H9 (cell line): ENCODE measurements at regions not wholly inside any gene's neighbourhood (a gene's known extent, or its start where the extent isn't known, plus 50 kb on each side); places are given as distances from the start of the nearest gene placed in this dataset.

Source experiments
- DNase-seq: peaks from one replicate; pipeline ENCODE4 v3.0.0-alpha.2; 2017
- H2AFZ ChIP-seq: one replicate; pipeline ENCODE4 v1.6.1; 2013; ENCODE audit warnings: mild to moderate bottlenecking, low read length, control low read depth, moderate library complexity
- H2AK5ac ChIP-seq: 2 replicates; pipeline ENCODE4 v1.6.1; 2013; ENCODE audit warnings: low read length, control low read depth, mixed read lengths; ENCODE audit not compliant: insufficient read length
- H2BK120ac ChIP-seq: one replicate; pipeline ENCODE4 v1.6.1; 2013; ENCODE audit warnings: low read depth, mild to moderate bottlenecking, low read length, control low read depth, inconsistent platforms; ENCODE audit not compliant: poor library complexity, severe bottlenecking
- H2BK12ac ChIP-seq: 2 replicates; pipeline ENCODE4 v1.6.1; 2013; ENCODE audit warnings: low read length, control low read depth, mixed read lengths, low read depth; ENCODE audit not compliant: insufficient read length
- H2BK15ac ChIP-seq: 2 replicates; pipeline ENCODE4 v1.6.1; 2013; ENCODE audit warnings: low read depth, low read length, control low read depth
- H2BK20ac ChIP-seq: one replicate; pipeline ENCODE4 v1.6.1; 2013; ENCODE audit warnings: low read depth, mild to moderate bottlenecking, low read length, control low read depth, inconsistent platforms; ENCODE audit not compliant: poor library complexity, severe bottlenecking
- H2BK5ac ChIP-seq: 2 replicates; pipeline ENCODE4 v1.6.1; 2013; ENCODE audit warnings: low read length, control low read depth, mixed read lengths; ENCODE audit not compliant: insufficient read length
- H3K14ac ChIP-seq: 2 replicates; pipeline ENCODE4 v1.6.1; 2013; ENCODE audit warnings: low read length, control low read depth; ENCODE audit not compliant: insufficient read depth
- H3K18ac ChIP-seq: 2 replicates; pipeline ENCODE4 v1.6.1; 2013; ENCODE audit warnings: low read depth, mild to moderate bottlenecking, mixed read lengths, low read length, control low read depth; ENCODE audit not compliant: insufficient read length
- H3K23ac ChIP-seq: 2 replicates; pipeline ENCODE4 v1.6.1; 2013; ENCODE audit warnings: low read length, control low read depth, mixed read lengths, low read depth; ENCODE audit not compliant: insufficient read length
- H3K23me2 ChIP-seq: 2 replicates; pipeline ENCODE4 v1.6.1; 2013; ENCODE audit warnings: low read depth, mild to moderate bottlenecking, mixed read lengths, low read length, control low read depth; ENCODE audit not compliant: insufficient read length, poor library complexity, severe bottlenecking
- H3K27ac ChIP-seq: 2 replicates; pipeline ENCODE4 v1.5.1; 2013; ENCODE audit warnings: low read length, control low read depth, mixed read lengths, low read depth; ENCODE audit not compliant: insufficient read length
- H3K27me3 ChIP-seq: 2 replicates; pipeline ENCODE4 v1.6.1; 2013; ENCODE audit warnings: low read length, control low read depth, inconsistent platforms; ENCODE audit not compliant: insufficient read depth
- H3K4ac ChIP-seq: 2 replicates; pipeline ENCODE4 v1.6.1; 2013; ENCODE audit warnings: low read depth, mild to moderate bottlenecking, control low read depth, inconsistent platforms, low read length, moderate library complexity
- H3K4me1 ChIP-seq: 2 replicates; pipeline ENCODE4 v1.6.1; 2013; ENCODE audit warnings: low read length, control low read depth, inconsistent platforms; ENCODE audit not compliant: insufficient read depth
- H3K4me2 ChIP-seq: 2 replicates; pipeline ENCODE4 v1.6.1; 2013; ENCODE audit warnings: low read length, control low read depth, mixed read lengths; ENCODE audit not compliant: insufficient read length, insufficient read depth
- H3K56ac ChIP-seq: 2 replicates; pipeline ENCODE4 v1.6.1; 2013; ENCODE audit warnings: low read depth, mild to moderate bottlenecking, mixed read lengths, low read length, control low read depth; ENCODE audit not compliant: insufficient read length
- H3K79me1 ChIP-seq: 2 replicates; pipeline ENCODE4 v1.6.1; 2013; ENCODE audit warnings: low read depth, mild to moderate bottlenecking, moderate library complexity, low read length, control low read depth, inconsistent platforms; ENCODE audit not compliant: insufficient read depth, poor library complexity, severe bottlenecking
- H3K79me2 ChIP-seq: 2 replicates; pipeline ENCODE4 v1.6.1; 2013; ENCODE audit warnings: low read length, control low read depth, inconsistent platforms; ENCODE audit not compliant: insufficient read depth
- H3K9ac ChIP-seq: 2 replicates; pipeline ENCODE4 v1.6.1; 2013; ENCODE audit warnings: low read length, control low read depth, mixed read lengths; ENCODE audit not compliant: insufficient read length; ENCODE audit errors: extremely low read depth
- H3K9me3 ChIP-seq: one replicate; pipeline ENCODE4 v1.6.1; 2013; ENCODE audit warnings: low read depth, low read length, inconsistent platforms; ENCODE audit not compliant: control insufficient read depth
- H3T11ph ChIP-seq: one replicate; pipeline ENCODE4 v1.6.1; 2013; ENCODE audit warnings: mild to moderate bottlenecking, low read length, control low read depth, inconsistent platforms
- H4K20me1 ChIP-seq: one replicate; pipeline ENCODE4 v1.6.1; 2013; ENCODE audit not compliant: control insufficient read depth, insufficient read length, insufficient read depth
- H4K5ac ChIP-seq: 2 replicates; pipeline ENCODE4 v1.6.1; 2013; ENCODE audit warnings: low read depth, mild to moderate bottlenecking, mixed read lengths, low read length, control low read depth; ENCODE audit not compliant: insufficient read length
- H4K8ac ChIP-seq: replicated peaks from 2 replicates; pipeline ENCODE4 v1.6.1; 2013; ENCODE audit warnings: low read length, control low read depth, mixed read lengths, low read depth; ENCODE audit not compliant: insufficient read length
- H4K91ac ChIP-seq: 2 replicates; pipeline ENCODE4 v1.6.1; 2013; ENCODE audit warnings: low read depth, mild to moderate bottlenecking, moderate library complexity, mixed read lengths, low read length, control low read depth; ENCODE audit not compliant: insufficient read length
- H3K27ac Mint-ChIP-seq, 3 experiments: 2 replicates in 2 of 3; 3 replicates in 1 of 3; pipeline ENCODE4 v1.8.0; 2020 to 2021; ENCODE audit warnings: mixed read lengths in 3 of 3, mild to moderate bottlenecking in 1 of 3, moderate library complexity in 1 of 3
- H3K27me3 Mint-ChIP-seq: 2 replicates; pipeline ENCODE4 v1.8.0; 2021; ENCODE audit warnings: low read depth, mild to moderate bottlenecking, moderate library complexity, mixed read lengths
- H3K36me3 Mint-ChIP-seq, 3 experiments: 2 replicates in 2 of 3; 3 replicates in 1 of 3; pipeline ENCODE4 v1.8.0; 2020 to 2021; ENCODE audit warnings: low read depth in 3 of 3, mixed read lengths in 3 of 3; ENCODE audit not compliant: insufficient read depth in 1 of 3
- H3K4me1 Mint-ChIP-seq, 2 experiments: 2 replicates each; pipeline ENCODE4 v1.8.0; 2020; ENCODE audit warnings: mixed read lengths in 2 of 2
- H3K4me3 Mint-ChIP-seq, 2 experiments: 2 replicates in 1 of 2; 3 replicates in 1 of 2; pipeline ENCODE4 v1.8.0; 2020 to 2021; ENCODE audit warnings: mild to moderate bottlenecking in 2 of 2, mixed read lengths in 2 of 2, moderate library complexity in 1 of 2
- H3K9me3 Mint-ChIP-seq, 2 experiments: 2 replicates in 1 of 2; 3 replicates in 1 of 2; pipeline ENCODE4 v1.8.0; 2020; ENCODE audit warnings: mild to moderate bottlenecking in 2 of 2, mixed read lengths in 2 of 2, moderate library complexity in 1 of 2
- CTCF ChIP-seq: fragments of 200-600 bp; sonication (generic); conservative IDR thresholded peaks from 3 replicates; pipeline ENCODE4 v1.8.0; 2021; ENCODE audit warnings: antibody characterized with exemption, mild to moderate bottlenecking

DNA sequence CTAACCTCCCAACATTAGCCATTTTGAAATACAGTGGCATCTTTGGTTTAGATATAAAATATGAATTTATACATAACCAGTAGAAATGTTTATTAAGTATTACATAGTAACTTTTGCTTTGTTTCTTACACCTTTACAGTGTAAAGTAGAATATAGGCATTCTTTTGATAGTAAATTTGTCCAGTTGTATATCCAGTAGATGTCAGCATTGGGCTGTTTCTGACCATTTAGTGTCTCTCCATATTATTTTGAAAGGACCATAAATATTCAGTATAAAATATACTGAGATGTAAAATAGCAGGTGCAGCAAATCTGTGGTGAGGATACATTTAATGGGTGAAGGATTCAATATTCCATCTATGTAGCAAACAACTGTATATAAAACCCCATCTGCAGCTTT, 115.8 kb upstream of the ZRANB2 start:
- H3K27ac Mint-ChIP-seq = no peak overlapping the region
- H3K9me3 ChIP-seq = no peaks in the 10 kb centered on the region
- no peak overlapping the region for H2BK5ac ChIP-seq
- H3K27ac ChIP-seq = no peak overlapping the region
- no peak overlapping the region for H4K91ac ChIP-seq
- H3K23ac ChIP-seq = no peak overlapping the region
- no peak overlapping the region for H3K56ac ChIP-seq
- no peak overlapping the region for H2BK120ac ChIP-seq
- TF ChIP-seq CTCF = peak; percentile 61
- DNase-seq = no peak
- no peak overlapping the region for H2AK5ac ChIP-seq
- no peaks in the 10 kb centered on the region for H3K79me2 ChIP-seq
- H3K4me1 ChIP-seq = no peaks in the 10 kb centered on the region
- H3T11ph ChIP-seq = no peak overlapping the region
- no peaks in the 10 kb centered on the region for H4K20me1 ChIP-seq
- no peaks in the 10 kb centered on the region for H3K27me3 Mint-ChIP-seq
- H4K8ac ChIP-seq = no peak overlapping the region
- H3K18ac ChIP-seq = no peak overlapping the region
- H3K9me3 Mint-ChIP-seq = no peaks in the 10 kb centered on the region
- no peaks in the 10 kb centered on the region for H3K23me2 ChIP-seq
- H3K4me1 Mint-ChIP-seq = no peaks in the 10 kb centered on the region
- H2BK15ac ChIP-seq = no peak overlapping the region
- H3K14ac ChIP-seq = no peak overlapping the region
- H3K4ac ChIP-seq = no peak overlapping the region
- no peaks in the 10 kb centered on the region for H3K79me1 ChIP-seq
- H2BK20ac ChIP-seq = no peak overlapping the region
- no peak overlapping the region for H3K9ac ChIP-seq
- H3K27me3 ChIP-seq = no peaks in the 10 kb centered on the region
- no peak overlapping the region for H3K4me3 Mint-ChIP-seq
- no peak overlapping the region for H2BK12ac ChIP-seq
- H2AFZ ChIP-seq = no peak overlapping the region
- no peak overlapping the region for H4K5ac ChIP-seq
- no peaks in the 10 kb centered on the region for H3K36me3 Mint-ChIP-seq
- no peak overlapping the region for H3K4me2 ChIP-seq
